Neural cell (in vitro differentiated cells): ENCODE measurements at regions not wholly inside any gene's neighbourhood (a gene's known extent, or its start where the extent isn't known, plus 50 kb on each side); places are given as distances from the start of the nearest gene placed in this dataset.

Experiments used
- H2AFZ ChIP-seq: fragments of 200-600, 300-800 bp; sonication (generic), shearing (Covaris generic); 2 replicates; pipeline ENCODE4 v1.6.0; 2014; ENCODE audit warnings: low read depth, mild to moderate bottlenecking, antibody characterized with exemption, low read length, moderate library complexity
- H3F3A ChIP-seq: fragments of 200-600 bp; shearing (Covaris generic); 2 replicates; pipeline ENCODE4 v1.6.1; 2016; ENCODE audit warnings: mild to moderate bottlenecking, moderate library complexity, mixed read lengths, antibody characterized with exemption, low read length; ENCODE audit not compliant: insufficient read depth, poor library complexity, severe bottlenecking
- H3K27ac ChIP-seq: fragments of 200-600, 300-800 bp; sonication (generic), shearing (Covaris generic); 2 replicates; pipeline ENCODE4 v1.5.1; 2014; ENCODE audit warnings: mild to moderate bottlenecking, low read length, moderate library complexity
- H3K27me3 ChIP-seq: fragments of 300-800, 200-600 bp; sonication (generic), shearing (Covaris generic); 2 replicates; pipeline ENCODE4 v1.6.0; 2014; ENCODE audit warnings: mild to moderate bottlenecking, low read depth, low read length, moderate library complexity; ENCODE audit not compliant: insufficient read depth
- H3K36me3 ChIP-seq: fragments of 300-800, 200-600 bp; sonication (generic), shearing (Covaris generic); 2 replicates; pipeline ENCODE4 v1.5.1; 2014; ENCODE audit warnings: mild to moderate bottlenecking, antibody characterized with exemption, low read length, moderate library complexity; ENCODE audit not compliant: insufficient read depth
- H3K4me2 ChIP-seq: fragments of 300-800, 200-600 bp; sonication (generic), shearing (Covaris generic); 2 replicates; pipeline ENCODE4 v1.6.0; 2014; ENCODE audit warnings: mild to moderate bottlenecking, low read length
- H3K4me3 ChIP-seq: fragments of 300-800, 200-600 bp; sonication (generic), shearing (Covaris generic); 2 replicates; pipeline ENCODE4 v1.5.1; 2014; ENCODE audit warnings: mild to moderate bottlenecking, low read length, moderate library complexity
- H3K79me2 ChIP-seq: fragments of 200-600 bp; shearing (Covaris generic); replicated peaks from 2 replicates; pipeline ENCODE4 v1.6.0; 2014; ENCODE audit warnings: mild to moderate bottlenecking, low read length, moderate library complexity; ENCODE audit not compliant: insufficient read depth
- H3K9ac ChIP-seq: fragments of 300-800, 200-600 bp; sonication (generic), shearing (Covaris generic); 2 replicates; pipeline ENCODE4 v1.6.1; 2016; ENCODE audit warnings: mild to moderate bottlenecking, low read length, mixed read lengths
- H3K9me2 ChIP-seq: fragments of 200-600 bp; shearing (Covaris generic); 2 replicates; pipeline ENCODE4 v1.6.1; 2016; ENCODE audit warnings: mild to moderate bottlenecking, low read length, mixed read lengths; ENCODE audit not compliant: insufficient read depth
- H3K9me3 ChIP-seq: fragments of 200-600, 300-800 bp; sonication (generic), shearing (Covaris generic); 2 replicates; pipeline ENCODE4 v1.6.1; 2016; ENCODE audit warnings: mild to moderate bottlenecking, mixed run types, low read length, moderate library complexity, mixed read lengths
- H4K20me1 ChIP-seq: fragments of 200-600 bp; shearing (Covaris generic); 2 replicates; pipeline ENCODE4 v1.6.1; 2016; ENCODE audit warnings: mild to moderate bottlenecking, mixed run types; ENCODE audit not compliant: insufficient read depth
- CTCF ChIP-seq: fragments of 450-650 bp; IDR thresholded peaks from 2 replicates; pipeline ENCODE4 v1.5.1; 2014; ENCODE audit warnings: antibody characterized with exemption, mild to moderate bottlenecking, moderate library complexity; ENCODE audit not compliant: poor library complexity, severe bottlenecking
- EP300 ChIP-seq: fragments of 450-650 bp; conservative IDR thresholded peaks from 2 replicates; pipeline ENCODE4 v1.6.1; 2014; ENCODE audit warnings: antibody characterized with exemption, mild to moderate bottlenecking, moderate library complexity; ENCODE audit not compliant: poor library complexity, severe bottlenecking
- EZH2 ChIP-seq: fragments of 200-600, 300-800 bp; shearing (Covaris generic), sonication (generic); IDR thresholded peaks from 2 replicates; pipeline ENCODE4 v1.6.1; 2014; ENCODE audit warnings: antibody characterized with exemption, low read length, borderline replicate concordance, mild to moderate bottlenecking; ENCODE audit not compliant: insufficient read depth, poor library complexity, severe bottlenecking
- MXI1 ChIP-seq: fragments of 450-650 bp; conservative IDR thresholded peaks from 2 replicates; pipeline ENCODE4 v1.6.1; 2014; ENCODE audit warnings: antibody characterized with exemption, mild to moderate bottlenecking; ENCODE audit not compliant: poor library complexity, severe bottlenecking
- POLR2AphosphoS5 ChIP-seq: IDR thresholded peaks from 2 replicates; pipeline ENCODE4 v1.6.1; 2012
- RAD21 ChIP-seq: fragments of 450-650 bp; conservative IDR thresholded peaks from 2 replicates; pipeline ENCODE4 v1.6.1; 2014; ENCODE audit warnings: antibody characterized with exemption, mild to moderate bottlenecking, moderate library complexity
- SMC3 ChIP-seq: fragments of 450-650 bp; conservative IDR thresholded peaks from 2 replicates; pipeline ENCODE4 v1.6.1; 2014; ENCODE audit warnings: antibody characterized with exemption, mild to moderate bottlenecking, moderate library complexity; ENCODE audit not compliant: poor library complexity
- TAF1 ChIP-seq: IDR thresholded peaks from 2 replicates; pipeline ENCODE4 v1.6.1; 2012; ENCODE audit warnings: low read depth
- TF ChIP-seq, protein P1 (sequence below): IDR thresholded peaks from 2 replicates; pipeline ENCODE4 v1.6.1; 2012; ENCODE audit warnings: borderline replicate concordance

- TF ChIP-seq MXI1 (no peak), EZH2 (no peak), TAF1 (no peak), CTCF (no peak), POLR2AphosphoS5 (no peak), EP300 (no peak), RAD21 (no peak), SMC3 (no peak)
- TF ChIP-seq, protein P1, sequence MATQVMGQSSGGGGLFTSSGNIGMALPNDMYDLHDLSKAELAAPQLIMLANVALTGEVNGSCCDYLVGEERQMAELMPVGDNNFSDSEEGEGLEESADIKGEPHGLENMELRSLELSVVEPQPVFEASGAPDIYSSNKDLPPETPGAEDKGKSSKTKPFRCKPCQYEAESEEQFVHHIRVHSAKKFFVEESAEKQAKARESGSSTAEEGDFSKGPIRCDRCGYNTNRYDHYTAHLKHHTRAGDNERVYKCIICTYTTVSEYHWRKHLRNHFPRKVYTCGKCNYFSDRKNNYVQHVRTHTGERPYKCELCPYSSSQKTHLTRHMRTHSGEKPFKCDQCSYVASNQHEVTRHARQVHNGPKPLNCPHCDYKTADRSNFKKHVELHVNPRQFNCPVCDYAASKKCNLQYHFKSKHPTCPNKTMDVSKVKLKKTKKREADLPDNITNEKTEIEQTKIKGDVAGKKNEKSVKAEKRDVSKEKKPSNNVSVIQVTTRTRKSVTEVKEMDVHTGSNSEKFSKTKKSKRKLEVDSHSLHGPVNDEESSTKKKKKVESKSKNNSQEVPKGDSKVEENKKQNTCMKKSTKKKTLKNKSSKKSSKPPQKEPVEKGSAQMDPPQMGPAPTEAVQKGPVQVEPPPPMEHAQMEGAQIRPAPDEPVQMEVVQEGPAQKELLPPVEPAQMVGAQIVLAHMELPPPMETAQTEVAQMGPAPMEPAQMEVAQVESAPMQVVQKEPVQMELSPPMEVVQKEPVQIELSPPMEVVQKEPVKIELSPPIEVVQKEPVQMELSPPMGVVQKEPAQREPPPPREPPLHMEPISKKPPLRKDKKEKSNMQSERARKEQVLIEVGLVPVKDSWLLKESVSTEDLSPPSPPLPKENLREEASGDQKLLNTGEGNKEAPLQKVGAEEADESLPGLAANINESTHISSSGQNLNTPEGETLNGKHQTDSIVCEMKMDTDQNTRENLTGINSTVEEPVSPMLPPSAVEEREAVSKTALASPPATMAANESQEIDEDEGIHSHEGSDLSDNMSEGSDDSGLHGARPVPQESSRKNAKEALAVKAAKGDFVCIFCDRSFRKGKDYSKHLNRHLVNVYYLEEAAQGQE: no peak
- H3K4me2 ChIP-seq: no peak overlapping the region
- peaks cover 13% of the 10 kb centered on the region for H3K79me2 ChIP-seq
- H3K36me3 ChIP-seq: peaks cover 4% of the 10 kb centered on the region
- no peaks in the 10 kb centered on the region for H3F3A ChIP-seq
- H3K4me3 ChIP-seq: no peak overlapping the region
- H3K9me2 ChIP-seq: no peaks in the 10 kb centered on the region
- H3K27me3 ChIP-seq: no peaks in the 10 kb centered on the region
- H4K20me1 ChIP-seq: no peaks in the 10 kb centered on the region
- no peak overlapping the region for H3K9ac ChIP-seq
- no peak overlapping the region for H3K27ac ChIP-seq
- no peaks in the 10 kb centered on the region for H3K9me3 ChIP-seq
- no peak overlapping the region for H2AFZ ChIP-seq
Measured at GRCh38 chr4:56115898-56116297, 167.2 kb downstream of the CEP135 start.

DNA sequence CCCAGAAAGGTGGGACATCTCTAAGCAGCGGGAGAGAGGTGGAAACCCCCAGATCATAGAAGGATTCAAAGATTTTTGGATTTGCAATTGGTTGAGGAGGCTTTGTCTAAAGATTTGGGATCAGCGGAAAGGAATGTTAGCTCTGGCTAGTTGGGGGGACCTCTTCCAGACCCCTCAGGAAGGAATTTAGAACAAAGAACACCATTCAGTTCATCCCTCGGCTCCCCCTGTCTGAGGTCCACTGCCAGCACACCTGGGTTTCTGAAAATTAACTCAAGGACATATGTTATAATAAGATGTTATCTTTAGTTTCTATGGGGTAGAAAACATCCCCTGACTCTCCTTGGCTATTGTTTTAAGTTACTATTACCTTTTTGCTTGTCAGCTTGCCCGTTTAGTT, 163.6 kb downstream of the CEP135 start:
- no peaks in the 10 kb centered on the region for H4K20me1 ChIP-seq
- peaks cover 13% of the 10 kb centered on the region for H3K79me2 ChIP-seq
- no peak overlapping the region for H3K27ac ChIP-seq
- H3K4me3 ChIP-seq: no peak overlapping the region
- H3K9ac ChIP-seq: no peak overlapping the region
- no peaks in the 10 kb centered on the region for H3K27me3 ChIP-seq
- no peaks in the 10 kb centered on the region for H3F3A ChIP-seq
- no peak overlapping the region for H3K4me2 ChIP-seq
- H2AFZ ChIP-seq: no peak overlapping the region
- H3K9me3 ChIP-seq: no peaks in the 10 kb centered on the region
- H3K9me2 ChIP-seq: no peaks in the 10 kb centered on the region
- no peak for TF ChIP-seq EP300
- no peak for TF ChIP-seq CTCF
- no peak for TF ChIP-seq SMC3
- TF ChIP-seq TAF1: no peak
- no peak for TF ChIP-seq RAD21
- TF ChIP-seq MXI1: no peak
- H3K36me3 ChIP-seq: peaks cover 5% of the 10 kb centered on the region
